GM18499 (cell line): ENCODE measurements at regions not wholly inside any gene's neighbourhood (a gene's known extent, or its start where the extent isn't known, plus 50 kb on each side); places are given as distances from the start of the nearest gene placed in this dataset.

Experiments used
- ATAC-seq: cut with Tn5 transposase; IDR thresholded peaks from one replicate; pipeline ENCODE4 v1.9.1; 2021; ENCODE audit warnings: moderate number of reproducible peaks; ENCODE audit not compliant: insufficient read depth, unreplicated experiment

- ATAC-seq: no peak
Measured at GRCh38 chr13:26967119-26968038, 204.2 kb downstream of the USP12 start.

GRCh38 chr13:26966701-26967080 lies 204.9 kb downstream of the USP12 start:
- no peak for ATAC-seq

- no peak for ATAC-seq
Measured at GRCh38 chr13:26965952-26966700, 205.5 kb downstream of the USP12 start.

GRCh38 chr13:26964278-26965250 lies 204.0 kb upstream of the GPR12 start:
- ATAC-seq: no peak

- ATAC-seq: no peak
Measured at GRCh38 chr13:26962671-26963070, 202.1 kb upstream of the GPR12 start.

GRCh38 chr13:26961890-26962615 lies 201.5 kb upstream of the GPR12 start:
- no peak for ATAC-seq

GRCh38 chr13:26957182-26957581 lies 196.6 kb upstream of the GPR12 start:
- ATAC-seq: no peak

- ATAC-seq: no peak
Measured at GRCh38 chr13:26956522-26957142, 196.0 kb upstream of the GPR12 start.

GRCh38 chr13:26954976-26955375 lies 194.4 kb upstream of the GPR12 start:
- ATAC-seq: no peak

GRCh38 chr13:26953291-26953690 lies 192.7 kb upstream of the GPR12 start:
- ATAC-seq: no peak

- ATAC-seq: no peak
Measured at GRCh38 chr13:26952551-26953143, 192.1 kb upstream of the GPR12 start.

- ATAC-seq: no peak
Measured at GRCh38 chr13:26951581-26952177, 191.1 kb upstream of the GPR12 start.

- ATAC-seq: no peak
Measured at GRCh38 chr13:26950968-26951367, 190.4 kb upstream of the GPR12 start.

- no peak for ATAC-seq
Measured at GRCh38 chr13:26950546-26950945, 190.0 kb upstream of the GPR12 start.

- ATAC-seq: no peak
Measured at GRCh38 chr13:26949701-26950502, 189.3 kb upstream of the GPR12 start.

- no peak for ATAC-seq
Measured at GRCh38 chr13:26948353-26948752, 187.8 kb upstream of the GPR12 start.

GRCh38 chr13:26946684-26947343 lies 186.2 kb upstream of the GPR12 start:
- no peak for ATAC-seq
